Activated CD4-positive, alpha-beta T cell treated with anti-CD3 and anti-CD28 coated beads, Interleukin-10, Interleukin-2, amounts not matched to agents 100 ng/mL and 50 ng/mL, durations not matched to agents 16 hours and 8 hours (primary cell): ENCODE measurements at regions not wholly inside any gene's neighbourhood (a gene's known extent, or its start where the extent isn't known, plus 50 kb on each side); places are given as distances from the start of the nearest gene placed in this dataset.
"Not testable (repeated sequence)": the region's sequence is repeated elsewhere in the genome, so short reads cannot be mapped to it uniquely, and the experiment has no call there.

Experiments used
- DNase-seq: peaks from one replicate; pipeline ENCODE4 v3.0.0-alpha.2; 2020

DNA sequence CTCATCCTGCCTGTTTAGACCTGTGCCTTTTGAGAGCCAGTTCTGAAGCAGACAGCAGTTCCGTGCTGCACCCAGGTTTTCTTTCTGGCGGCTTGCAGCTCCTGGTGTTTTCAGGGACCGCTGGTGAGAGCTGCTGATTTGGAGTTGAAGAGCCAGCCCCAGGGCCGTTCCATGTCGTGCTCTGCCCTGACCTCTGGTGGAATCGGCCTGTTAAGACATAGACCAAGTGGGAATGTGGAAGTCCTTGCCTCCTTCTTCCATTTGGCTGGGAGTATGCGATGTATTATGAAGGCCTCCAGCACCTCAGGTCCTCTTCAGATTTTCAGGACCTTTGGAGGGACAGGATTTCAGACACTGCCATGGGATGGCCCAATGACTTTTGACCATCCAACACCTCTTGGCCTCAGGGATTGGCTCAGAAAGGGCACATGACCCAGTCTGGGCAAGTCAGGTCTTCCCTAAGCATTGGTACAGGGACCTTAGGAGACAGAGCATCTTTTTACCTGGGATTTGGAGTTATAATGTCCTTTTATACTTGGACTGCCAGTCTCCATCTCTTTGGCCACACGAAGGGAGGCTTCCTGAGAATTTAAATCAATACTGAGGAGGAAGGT lies 136.1 kb upstream of the CLINT1 start:
- peak; percentile 58 for DNase-seq

DNA sequence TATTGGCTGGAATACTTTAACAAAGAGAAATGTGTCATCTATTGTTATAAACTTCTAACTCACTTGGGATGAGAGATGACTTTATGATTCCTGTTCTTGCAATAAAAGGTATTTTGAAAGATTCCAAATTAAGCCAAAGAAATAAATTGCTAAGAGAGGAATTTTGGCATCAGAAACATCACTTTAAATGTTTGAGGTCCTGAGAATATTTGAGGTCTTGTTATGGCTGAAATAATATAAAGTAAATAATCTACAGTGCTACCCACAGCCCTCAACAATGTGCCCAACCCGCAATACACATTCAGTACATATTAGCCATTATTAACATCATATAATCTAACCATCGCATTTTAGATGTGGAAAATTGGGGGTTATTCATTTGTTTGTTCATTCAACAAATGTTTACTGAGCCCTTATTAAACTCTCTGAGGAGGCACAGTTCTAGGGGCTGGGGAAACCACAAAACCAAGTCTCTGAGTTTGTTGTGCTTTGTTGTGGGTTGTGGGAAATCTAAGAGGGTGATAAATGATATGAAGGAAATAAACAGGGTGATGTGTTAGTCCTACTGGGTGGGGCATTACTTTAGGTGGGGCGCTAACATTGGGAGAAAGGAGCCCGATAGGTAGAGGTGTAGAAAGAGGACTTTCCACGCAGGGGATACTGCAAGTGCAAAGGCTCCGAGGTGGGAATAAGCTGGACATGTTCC lies 135.2 kb upstream of the CLINT1 start:
- peak; percentile 31 for DNase-seq

DNA sequence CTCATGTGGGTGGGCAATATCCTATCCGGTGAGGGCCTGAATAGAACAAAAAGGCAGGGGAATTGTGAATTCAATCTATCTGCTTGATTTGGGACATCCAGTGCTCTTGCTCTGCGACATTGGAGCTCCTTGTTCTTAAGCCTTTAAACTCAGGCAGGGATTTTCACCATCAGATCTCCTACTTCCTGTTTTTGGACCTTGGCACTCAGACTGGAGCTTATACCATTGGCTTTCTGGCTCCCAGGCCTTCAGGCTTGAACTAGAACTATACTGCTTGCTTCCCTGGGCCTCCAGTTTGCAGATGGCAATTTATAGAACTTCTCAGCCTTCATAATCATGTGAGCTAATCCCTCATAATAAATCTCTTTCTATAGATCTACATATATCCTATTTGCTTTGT lies 134.3 kb upstream of the CLINT1 start:
- no peak for DNase-seq

DNA sequence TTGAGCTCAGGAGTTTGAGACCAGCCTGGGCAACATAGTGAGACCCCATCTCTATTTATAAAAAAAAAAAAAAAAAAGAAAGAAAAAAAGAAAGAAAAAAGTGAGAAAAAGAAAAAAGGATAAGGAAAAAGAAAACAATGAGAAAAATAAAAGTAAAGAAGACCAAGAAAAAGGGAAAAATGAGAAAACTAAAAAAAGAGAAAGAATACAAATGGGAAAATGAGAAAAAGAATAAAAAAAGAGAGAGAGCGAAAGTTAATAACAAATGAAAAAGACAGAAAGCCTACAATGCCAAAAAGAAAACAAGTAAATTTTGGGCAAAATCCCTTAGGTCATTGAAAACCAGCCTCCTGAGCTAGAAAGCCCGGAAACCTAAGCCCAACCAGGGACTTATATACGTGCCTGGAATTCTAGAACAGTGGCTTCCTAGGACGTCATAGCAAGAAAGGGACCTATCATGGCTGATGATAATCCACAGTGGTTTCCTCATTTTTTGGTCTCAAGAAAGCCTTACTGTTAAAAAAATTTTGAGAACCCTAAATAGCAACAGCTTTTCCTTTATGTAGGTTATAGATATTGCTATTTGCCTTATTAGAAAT lies 131.7 kb upstream of the CLINT1 start:
- no peak for DNase-seq

DNA sequence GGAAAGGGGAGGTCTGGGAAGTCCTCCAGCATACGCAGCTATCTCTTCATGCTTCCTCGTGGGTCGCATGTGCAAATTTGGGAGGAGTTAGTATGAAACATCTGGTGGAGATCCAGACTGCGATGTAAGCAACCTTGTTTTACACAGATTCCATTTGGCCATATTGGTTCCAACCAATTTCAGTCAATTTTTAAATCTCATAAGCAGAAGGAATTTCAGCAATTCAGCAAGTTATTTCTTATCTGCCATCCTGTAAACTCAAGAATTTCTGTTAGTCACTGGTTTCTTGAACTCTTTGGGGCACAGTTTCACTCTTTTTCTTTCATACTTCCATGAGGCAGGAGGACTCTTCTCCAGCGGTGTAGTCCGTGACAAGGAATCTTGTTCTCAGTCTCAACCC lies 130.4 kb upstream of the CLINT1 start:
- DNase-seq: no peak

DNA sequence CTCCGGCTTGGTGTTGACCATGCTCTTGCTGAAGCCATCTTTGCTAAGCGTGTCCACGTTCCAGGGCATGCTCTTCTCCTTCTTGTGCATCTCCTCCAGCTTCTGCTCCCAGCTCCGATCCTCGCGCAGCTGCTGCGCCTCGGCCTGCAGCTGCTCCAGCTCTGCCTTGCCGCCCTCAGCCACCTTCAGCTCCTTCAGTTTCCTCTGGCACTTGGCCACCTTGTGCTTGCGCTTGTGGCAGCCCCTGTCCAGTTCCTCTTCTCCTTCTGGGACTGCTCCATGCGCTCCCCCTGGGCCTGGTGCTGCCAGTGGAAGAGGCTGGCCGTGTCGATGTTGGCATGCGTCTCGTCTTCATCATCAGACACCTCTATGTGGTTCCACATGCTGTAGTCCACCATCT lies 128.3 kb upstream of the CLINT1 start:
- DNase-seq: no peak

DNA sequence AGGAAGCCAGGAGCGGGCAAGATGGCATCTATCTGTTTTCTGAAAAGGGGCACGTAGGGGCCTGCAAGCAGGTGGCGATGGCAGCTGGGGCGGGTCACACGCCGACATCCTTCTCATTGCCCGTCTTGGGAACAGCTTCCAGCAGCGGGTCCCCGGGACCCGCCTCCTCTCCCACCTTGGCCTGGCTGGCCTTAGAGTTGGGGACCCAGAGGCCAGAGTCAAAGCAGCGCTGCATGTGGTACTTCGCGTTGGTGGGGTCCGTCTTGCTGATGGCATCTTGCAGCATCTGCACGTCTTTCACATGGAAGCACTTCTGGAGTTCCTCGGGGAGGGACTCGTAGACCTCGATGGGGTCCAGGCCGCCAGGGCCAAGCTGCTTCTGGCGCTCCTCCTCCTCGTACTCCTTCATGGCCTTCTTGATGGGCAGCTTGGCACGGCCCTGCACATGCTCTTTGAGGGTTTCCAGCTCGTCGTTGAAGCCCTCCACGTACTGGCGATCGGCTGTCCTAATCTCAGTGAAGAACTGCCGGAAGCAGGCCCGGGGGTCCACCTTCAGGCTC lies 127.6 kb upstream of the CLINT1 start:
- no peak for DNase-seq

DNA sequence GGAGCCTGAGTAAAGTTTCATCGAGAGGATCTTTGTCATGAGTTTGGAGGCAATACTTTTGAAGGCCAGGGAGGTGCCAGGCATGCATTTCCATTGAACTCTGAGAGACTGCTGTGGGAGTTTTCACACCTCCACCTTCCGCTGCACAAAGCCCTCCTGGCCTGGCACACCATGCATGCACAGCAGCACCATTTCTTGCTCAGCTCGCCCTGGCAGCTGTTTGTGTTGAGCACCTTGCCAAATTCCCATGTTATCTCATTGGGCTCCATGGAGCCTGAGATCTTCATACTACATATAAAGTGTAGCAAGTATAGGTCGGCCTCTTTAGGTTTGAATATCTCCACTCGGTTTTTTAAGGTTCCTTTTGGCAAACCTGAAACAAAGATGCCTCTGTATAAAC lies 125.7 kb upstream of the CLINT1 start:
- DNase-seq: no peak

DNA sequence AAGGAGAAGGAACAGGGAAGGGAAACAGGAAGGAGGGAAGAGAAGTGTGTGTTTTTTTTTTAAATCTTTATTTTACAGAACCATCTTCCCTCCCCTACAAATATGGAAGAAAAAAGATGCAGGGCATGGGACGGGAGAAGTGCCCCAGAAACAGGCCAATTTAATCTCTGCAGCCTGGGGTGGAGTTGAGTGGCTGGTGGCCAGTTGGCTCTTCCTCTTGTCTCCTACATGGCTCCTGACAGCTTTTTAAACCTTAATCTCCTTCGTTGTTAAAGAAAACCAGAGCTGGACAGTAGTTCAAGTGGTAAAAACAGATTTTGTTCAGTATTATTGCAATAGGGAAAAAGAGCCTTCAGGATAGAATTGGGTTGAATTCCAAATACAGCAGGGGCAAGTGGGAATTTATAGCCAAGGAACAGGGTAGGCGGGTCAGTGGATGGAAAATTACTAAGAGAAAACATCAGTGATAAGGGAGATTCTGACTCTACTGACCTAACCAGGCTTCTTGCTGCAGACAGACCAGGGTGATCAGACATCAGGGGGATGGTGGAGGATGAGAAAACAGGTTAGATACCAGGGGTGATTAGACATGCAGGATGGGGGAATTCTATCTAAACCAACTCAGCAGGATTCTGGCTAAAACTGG lies 125.1 kb upstream of the CLINT1 start:
- no peak for DNase-seq

DNA sequence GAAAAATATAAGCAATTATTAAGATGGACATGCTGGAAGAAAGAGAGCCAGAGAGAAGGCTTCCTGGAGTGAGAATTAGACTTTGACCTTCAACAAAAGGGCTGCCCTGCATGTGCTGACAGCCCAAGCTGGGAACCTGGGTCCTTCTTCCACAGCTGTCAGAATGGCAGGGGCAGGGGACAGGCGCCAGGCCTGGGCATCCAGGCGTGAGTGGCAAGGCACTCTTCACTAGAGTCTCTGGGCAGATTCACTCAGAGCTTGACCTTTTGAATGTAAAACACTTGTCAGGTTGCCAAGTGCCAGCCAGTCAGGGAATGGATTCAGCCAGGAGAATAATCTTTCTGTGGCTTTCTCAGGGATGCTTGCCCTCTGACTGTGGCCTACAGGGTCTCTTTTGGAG lies 119.1 kb upstream of the CLINT1 start:
- no peak for DNase-seq

DNA sequence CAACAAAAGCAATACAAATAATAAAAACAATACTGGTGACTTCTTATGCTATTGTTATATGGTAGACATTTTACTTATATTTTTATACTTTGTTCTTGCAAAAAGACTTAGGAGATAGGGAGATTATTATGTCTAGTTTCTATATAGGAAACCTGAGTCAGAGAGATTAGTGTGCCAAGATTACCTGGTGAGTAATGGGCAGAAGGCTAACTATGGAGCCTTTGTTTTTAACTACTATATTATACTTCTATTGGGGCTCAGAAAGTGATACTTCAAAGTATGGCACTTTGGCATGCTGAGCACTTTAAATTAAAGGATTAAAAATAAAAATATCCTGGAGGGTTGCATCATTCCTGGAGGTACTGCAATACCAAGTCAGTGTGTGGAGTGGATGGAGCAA lies 117.5 kb upstream of the CLINT1 start:
- DNase-seq: no peak

DNA sequence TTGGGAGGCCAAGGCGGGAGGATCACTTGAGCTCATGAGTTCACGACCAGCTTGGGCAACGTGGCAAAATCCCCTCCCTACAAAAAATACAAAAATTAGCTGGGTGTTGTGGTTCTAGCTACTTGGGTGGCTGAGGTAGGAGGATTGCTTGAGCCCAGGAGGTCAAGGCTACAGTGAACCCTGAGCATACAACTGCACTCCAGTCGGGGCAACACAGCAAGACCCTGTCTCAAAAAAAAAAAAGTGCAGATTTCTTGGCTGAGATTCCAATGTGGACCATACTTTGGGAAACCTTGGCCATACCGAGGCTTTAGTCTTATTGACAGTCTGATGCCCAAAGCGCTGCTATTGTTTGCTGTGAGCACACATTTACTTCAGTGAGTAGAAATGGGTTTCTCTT lies 113.6 kb upstream of the CLINT1 start:
- no peak for DNase-seq

DNA sequence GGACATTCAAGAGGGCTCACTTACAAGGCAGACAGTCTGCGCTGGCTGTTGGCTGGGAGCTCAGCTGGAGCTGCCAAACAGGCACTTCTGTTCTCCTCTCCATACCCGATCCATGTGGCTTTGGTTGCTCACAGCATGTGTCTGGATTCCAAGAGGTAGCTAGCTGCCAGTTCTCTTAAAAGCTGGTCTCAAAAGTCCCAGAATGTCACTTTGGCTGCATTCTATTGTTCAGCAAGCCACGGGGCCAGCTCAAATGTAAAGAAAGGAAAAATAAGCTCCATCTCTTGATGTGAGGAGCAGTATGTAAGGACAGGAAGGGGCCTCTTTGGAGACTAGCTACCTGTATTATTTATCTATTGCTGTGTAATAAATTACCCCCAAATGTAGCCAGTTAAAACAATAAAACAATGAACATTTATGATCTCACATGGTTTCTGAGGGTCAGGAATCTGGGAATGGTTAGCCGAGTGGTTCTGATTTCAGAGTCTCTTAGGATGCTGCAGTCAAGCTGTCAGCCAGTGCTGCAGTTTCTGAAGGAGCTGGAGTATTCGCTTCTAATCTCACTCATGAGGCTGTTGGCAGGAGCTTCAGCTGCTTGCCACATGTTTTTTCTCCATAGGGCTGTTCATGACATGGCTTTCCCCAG lies 112.7 kb upstream of the CLINT1 start:
- DNase-seq: no peak

DNA sequence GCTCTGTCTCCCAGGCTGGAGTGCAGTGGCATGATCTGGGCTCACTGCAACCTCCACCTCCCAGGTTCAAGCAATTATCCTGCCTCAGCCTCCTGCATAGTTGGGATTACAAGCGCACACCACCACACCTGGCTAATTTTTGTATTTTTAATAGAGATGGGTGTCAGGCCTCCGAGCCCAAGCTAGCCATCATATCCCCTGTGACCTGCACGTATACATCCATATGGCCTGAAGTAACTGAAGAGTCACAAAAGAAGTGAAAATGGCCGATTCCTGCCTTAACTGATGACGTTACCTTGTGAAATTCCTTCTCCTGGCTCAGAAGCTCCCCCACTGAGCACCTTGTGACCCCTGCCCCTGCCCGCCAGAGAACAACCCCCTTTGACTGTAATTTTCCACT lies 109.6 kb upstream of the CLINT1 start:
- DNase-seq: not testable (repeated sequence)

DNA sequence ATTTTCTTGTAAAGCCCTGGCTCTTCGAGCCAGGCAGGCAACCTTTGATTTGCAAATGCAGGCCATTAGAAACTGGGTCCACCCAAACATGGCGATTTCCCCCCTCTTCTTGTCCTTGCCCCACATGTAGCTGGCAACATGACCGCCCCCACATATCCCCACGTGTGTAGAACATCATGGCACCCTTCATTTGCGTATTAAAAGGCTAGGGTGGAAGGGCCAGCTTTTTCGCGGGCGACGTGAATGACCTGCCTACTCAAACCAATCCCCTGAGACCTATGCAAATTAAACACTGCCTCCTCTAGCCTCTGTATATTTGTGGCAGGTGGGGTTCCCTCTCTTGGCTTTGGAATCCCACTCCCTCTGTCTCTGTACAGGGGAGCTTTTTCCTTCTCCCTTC lies 107.0 kb upstream of the CLINT1 start:
- DNase-seq: no peak

DNA sequence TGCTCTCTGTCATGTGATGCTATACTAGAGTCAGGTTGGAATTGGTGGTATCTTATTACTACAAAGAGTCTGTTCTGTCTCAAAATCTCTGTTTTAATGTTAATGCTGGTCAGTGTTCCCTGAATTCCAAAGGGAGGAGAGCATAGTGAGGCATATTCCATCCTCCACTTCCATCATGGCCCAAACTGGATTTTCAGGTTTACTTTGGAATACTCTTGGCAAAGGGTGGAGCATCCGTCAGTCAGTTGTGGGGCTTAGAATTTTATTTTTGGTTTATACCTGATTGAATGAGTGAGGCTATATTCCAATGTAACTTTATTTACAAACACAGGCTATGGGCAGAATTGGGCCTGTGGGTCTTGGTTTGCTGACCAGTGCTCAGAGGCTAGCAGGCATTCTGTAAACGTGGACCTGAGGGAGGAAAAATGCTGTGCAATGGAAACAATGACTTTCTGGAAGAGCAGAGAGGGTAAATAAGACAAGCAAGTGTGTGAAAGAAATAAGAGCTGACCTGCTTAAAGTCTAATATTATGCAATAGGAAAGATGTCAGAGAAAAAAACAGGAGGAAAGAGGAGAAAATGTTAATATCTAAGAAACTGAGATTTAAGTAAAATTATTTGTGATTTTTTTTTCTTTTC lies 106.2 kb upstream of the CLINT1 start:
- no peak for DNase-seq

DNA sequence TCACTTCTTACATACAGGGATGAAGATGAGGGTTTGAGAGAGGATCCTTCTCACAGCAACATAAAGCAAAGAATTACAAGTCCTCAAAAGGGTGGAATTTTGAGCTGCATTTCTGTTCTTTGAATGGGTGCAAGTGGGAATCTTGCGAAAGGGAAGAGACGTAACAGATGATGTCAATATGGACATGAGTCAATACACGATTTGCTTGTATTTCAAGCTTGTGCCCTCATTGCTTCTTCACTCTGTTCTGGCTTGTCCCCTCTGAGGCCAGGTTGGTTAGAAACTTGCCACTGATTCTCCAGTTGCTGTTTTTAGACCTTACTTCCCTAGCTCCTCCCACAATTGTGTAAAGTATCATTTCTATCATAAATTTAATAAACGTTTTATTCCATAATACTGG lies 104.8 kb upstream of the CLINT1 start:
- DNase-seq: no peak

DNA sequence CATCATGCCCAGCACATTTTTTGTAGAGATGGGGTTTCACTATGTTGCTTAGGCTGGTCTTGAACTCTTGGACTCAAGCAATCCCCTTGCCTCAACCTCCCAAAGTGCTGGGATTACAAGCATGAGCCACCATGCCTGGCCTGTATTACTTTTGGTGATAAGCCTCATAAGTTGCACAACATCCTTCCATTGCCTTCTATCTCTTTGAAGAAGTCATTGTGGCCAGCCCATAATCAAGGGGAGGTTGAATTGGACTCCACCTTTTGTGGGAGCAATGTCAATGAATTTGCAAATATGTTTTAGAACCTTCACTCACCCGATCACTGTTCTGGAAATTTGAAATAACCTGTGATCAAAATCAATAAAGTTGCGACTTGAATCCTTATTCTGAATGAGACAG lies 104.3 kb upstream of the CLINT1 start:
- DNase-seq: no peak

DNA sequence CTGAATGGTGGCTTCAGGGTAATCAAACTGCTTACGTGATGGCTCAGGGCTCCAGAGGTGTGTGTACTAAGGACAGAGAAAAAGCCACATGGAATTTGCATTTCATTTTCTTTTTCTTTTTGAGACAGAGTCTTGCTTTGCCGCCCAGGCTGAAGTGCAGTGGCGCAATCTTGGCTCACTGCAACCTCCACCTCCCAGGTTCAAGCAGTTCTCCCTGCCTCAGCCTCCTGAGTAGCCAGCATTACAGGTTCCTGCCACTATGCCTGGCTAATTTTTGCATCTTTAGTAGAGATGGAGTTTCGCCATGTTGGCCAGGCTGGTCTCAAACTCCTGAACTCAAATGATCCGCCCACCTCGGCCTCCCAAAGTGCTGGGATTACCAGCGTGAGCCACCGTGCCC lies 103.7 kb upstream of the CLINT1 start:
- DNase-seq: not testable (repeated sequence)

DNA sequence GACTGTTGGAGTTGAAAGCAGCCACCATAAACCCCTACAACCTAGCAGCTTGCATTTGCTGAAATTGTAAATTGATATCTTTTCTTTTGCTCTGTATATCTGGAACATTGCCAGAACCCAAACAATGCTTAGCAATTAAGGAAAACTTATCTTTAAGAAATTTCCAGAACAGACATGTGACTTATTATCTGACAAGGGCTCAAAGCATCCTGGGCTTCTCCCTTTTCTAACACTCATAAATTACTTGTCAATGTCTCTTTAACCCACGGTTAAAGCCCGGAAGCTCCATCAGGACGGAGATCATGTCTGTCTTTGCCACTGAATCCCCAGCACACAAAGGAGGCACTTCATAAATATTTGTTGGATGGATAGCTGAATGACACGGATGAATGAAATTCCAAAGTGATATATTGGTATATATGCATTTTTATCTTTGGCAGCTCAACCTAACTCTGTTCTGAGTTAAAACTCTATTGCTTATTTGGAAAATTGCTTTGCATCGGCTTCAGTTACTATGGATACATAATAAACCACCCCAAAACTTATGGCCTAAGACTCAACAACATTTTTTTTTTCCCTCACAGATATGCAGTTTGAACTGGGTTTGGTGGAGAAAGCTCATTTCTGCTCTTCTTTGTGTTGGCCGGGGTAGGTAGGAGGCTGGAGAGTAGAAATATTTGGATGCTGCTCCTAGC lies 103.1 kb upstream of the CLINT1 start:
- DNase-seq: no peak

DNA sequence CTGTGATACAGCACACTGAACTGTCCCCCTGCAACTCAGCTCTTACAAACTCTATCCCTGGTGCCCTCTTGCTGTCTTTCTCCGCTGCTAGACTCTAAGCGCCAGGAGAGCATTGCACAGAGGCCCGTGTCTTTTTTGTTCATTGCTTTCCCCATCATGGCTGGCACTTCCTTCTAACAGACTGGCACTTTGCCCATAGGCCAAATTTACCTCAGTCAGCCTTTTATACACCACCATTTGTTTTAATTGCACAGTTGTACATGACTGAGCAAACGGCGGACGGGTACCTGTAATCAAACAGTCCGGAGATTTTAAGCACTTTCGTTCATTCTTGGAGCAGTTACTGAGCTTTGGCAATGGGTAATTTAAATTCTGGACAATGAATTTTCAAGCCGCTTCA lies 102.2 kb upstream of the CLINT1 start:
- DNase-seq: no peak

DNA sequence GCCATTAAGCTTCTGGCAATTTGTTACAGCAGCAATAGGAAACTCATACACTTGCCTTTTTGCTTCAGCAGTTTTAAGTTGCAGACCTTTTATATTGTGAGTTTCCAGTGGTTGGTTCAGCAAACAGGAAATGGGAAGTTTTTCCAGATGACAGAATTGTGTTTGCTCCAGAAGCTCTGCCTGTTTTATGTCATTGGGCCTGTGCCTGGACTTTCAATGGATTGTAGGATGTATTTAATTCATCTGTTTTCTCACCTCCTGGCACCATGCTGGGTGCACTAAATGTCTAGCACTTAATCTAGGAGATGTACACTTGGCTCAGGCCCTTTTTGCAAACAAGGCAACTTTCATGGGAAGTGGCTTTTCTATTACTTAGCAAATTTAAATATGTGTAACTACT lies 100.4 kb upstream of the CLINT1 start:
- no peak for DNase-seq
